ENCODE measurements at regions not wholly inside any gene's neighbourhood (a gene's known extent, or its start where the extent isn't known, plus 50 kb on each side); places are given as distances from the start of the nearest gene placed in this dataset.

DNA sequence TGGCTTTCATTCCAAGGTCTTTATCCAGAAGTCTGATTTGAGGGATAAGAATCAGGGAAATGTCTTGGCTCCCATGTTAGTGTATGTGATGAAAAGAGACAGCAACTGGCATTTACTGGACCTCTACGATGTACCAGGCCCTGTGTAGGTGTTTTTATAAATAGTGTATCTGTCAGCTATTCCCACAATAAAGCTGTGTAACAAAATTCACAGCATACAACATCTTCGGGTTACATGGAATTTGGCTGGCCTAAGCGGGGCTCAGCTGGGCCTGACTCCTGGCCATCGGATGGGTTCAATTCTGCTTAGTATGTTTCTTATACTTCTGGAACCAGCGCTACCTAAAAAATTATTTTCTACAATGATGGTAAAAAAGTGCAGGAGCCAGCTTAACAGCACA is 128.2 kb downstream of the SNX5 start:
- no peaks in the 10 kb centered on the region for H3K36me3 ChIP-seq
- no peaks in the 10 kb centered on the region; a peak in 1 of 22 replicates for H3K27me3 ChIP-seq
- H3K27ac ChIP-seq: no peak overlapping the region
- H3K9ac ChIP-seq: no peak overlapping the region
- TF ChIP-seq Cebpa-rat (IDR thresholded peaks at IDR 0.05): no peak
- H4K20me1 ChIP-seq: no peaks in the 10 kb centered on the region
- H3K9me3 ChIP-seq (replicated peaks in 1 of 11): peaks cover 0 to 9% (median 5%) of the 10 kb centered on the region in 11 experiments; a peak in 8 of 22 replicates
- no peak overlapping the region for H3K4me3 ChIP-seq
- no peak overlapping the region for H3K4me2 ChIP-seq
- H3K4me1 ChIP-seq: peaks cover 0 to 11% (median 5%) of the 10 kb centered on the region in 10 experiments; a peak in 8 of 20 replicates

DNA sequence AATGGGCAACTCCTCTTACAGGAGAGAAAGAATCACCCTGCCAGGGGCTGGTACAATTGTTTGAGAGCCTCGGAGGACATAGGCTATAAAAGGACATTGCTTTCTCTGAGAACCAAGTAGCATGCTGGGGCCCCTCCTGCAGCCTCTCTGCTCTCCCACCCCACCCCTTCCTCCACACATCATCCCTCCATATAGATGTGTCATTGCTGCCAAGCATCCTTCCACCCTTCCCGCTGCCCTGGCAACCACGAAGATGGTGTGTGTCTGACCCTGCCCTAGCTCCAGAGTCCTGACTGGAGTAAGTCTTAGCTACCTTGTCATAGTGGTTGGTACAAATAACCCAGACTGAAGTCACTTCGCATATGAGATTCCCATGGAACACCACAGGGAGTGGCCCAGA is 129.7 kb downstream of the SNX5 start:
- no peak overlapping the region for H3K27ac ChIP-seq
- H3K4me3 ChIP-seq: no peak overlapping the region
- no peak overlapping the region for H3K9ac ChIP-seq
- no peak overlapping the region for H3K4me2 ChIP-seq
- H3K36me3 ChIP-seq: no peaks in the 10 kb centered on the region
- H3K4me1 ChIP-seq: peaks cover 0 to 10% (median 4%) of the 10 kb centered on the region in 10 experiments; a peak in 7 of 20 replicates
- no peaks in the 10 kb centered on the region for H4K20me1 ChIP-seq
- no peak for TF ChIP-seq Cebpa-rat (IDR thresholded peaks at IDR 0.05)
- no peaks in the 10 kb centered on the region; a peak in 1 of 22 replicates for H3K27me3 ChIP-seq
- H3K9me3 ChIP-seq (replicated peaks in 1 of 11): peaks cover 0 to 9% (median 5%) of the 10 kb centered on the region in 11 experiments; a peak in 8 of 22 replicates

DNA sequence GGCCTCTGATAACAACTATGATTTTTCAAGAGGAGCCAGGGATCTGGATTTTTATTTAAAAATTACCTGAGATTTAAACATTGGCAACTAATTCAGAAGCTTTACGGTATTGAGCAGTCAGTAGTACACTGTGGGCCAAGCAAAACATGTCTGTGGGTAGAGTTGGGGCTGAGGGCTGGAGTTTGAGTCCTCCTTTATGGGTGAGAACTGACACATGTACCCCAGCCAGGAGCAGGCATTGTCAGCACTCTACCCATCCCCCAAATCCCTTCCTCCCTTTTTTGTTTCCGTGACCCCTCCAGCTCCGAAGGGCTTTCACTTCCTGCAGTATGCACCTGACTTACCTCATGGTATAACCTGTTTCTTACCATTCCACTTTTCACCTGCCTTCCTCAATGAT is 131.4 kb downstream of the SNX5 start:
- Histone ChIP-seq H4K20me1 (no peaks in the 10 kb centered on the region), H3K4me3 (no peak overlapping the region), H3K4me1 (no peaks in the 10 kb centered on the region), H3K9ac (no peak overlapping the region), H3K9me3 (replicated peaks in 1 of 11) (peaks cover 0 to 9% (median 5%) of the 10 kb centered on the region in 11 experiments; a peak in 8 of 22 replicates), H3K27me3 (no peaks in the 10 kb centered on the region), H3K4me2 (no peak overlapping the region), H3K27ac (no peak overlapping the region), H3K36me3 (no peaks in the 10 kb centered on the region)
- TF ChIP-seq Cebpa-rat (IDR thresholded peaks at IDR 0.05): no peak

DNA sequence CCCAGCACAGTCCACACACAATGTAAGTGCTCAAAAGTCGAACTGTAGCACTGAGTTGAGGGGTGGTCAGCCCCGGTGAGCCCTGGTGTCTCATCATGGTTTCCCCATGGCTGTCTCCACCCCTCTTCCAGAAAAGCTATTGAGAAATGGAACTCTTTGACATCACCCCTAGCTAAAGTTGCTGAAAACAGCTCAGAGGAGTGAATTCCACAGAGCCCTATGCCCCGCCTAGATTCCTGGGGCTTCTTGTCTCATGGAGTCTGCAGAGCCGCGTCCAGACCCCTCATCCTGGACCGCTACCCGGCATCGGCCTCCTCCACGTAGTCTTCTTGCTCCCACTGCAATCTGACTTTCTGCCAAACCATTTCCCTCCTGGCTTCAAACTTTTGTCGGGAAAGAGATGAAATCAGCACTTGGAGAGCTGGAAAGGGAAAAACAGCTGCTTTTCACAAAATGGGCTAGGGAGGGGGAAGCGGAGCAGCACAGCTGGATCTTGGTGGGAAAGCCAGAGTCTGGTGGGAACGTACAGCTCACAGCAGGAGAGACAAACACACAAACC is 132.2 kb downstream of the SNX5 start:
- Histone ChIP-seq H3K4me3 (no peak overlapping the region), H3K27me3 (no peaks in the 10 kb centered on the region), H3K9me3 (replicated peaks in 1 of 11) (peaks cover 0 to 9% (median 5%) of the 10 kb centered on the region in 11 experiments; a peak in 8 of 22 replicates), H3K4me1 (no peaks in the 10 kb centered on the region), H3K27ac (no peak overlapping the region), H4K20me1 (no peaks in the 10 kb centered on the region), H3K36me3 (no peaks in the 10 kb centered on the region), H3K9ac (no peak overlapping the region), H3K4me2 (no peak overlapping the region)
- TF ChIP-seq Cebpa-rat (IDR thresholded peaks at IDR 0.05): no peak

DNA sequence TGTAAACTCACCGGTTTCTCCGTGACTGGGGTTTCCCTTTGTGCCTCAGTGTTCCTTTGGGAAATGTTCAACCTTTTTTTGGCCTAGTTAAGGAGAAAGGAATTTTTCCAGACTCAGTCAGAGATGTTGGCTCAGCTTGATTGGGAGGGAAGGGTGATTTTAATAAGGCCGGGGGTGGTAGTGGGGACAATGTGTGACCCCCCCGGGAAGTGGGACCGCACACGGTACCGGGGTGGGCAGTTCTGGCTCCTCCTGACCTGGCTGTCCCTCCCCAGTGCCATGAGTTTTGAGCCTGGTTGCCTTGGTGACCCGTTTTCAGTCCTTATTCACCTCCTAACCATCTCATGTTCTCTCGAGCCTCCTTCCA is 132.7 kb downstream of the SNX5 start:
- Histone ChIP-seq H3K9me3 (replicated peaks in 1 of 11) (peaks cover 0 to 8% (median 5%) of the 10 kb centered on the region in 11 experiments; a peak in 8 of 22 replicates), H3K36me3 (no peaks in the 10 kb centered on the region), H3K27me3 (no peaks in the 10 kb centered on the region), H3K4me1 (no peaks in the 10 kb centered on the region), H3K4me3 (no peak overlapping the region), H3K9ac (no peak overlapping the region), H4K20me1 (no peaks in the 10 kb centered on the region), H3K4me2 (no peak overlapping the region), H3K27ac (no peak overlapping the region)
- no peak for TF ChIP-seq Cebpa-rat (IDR thresholded peaks at IDR 0.05)

DNA sequence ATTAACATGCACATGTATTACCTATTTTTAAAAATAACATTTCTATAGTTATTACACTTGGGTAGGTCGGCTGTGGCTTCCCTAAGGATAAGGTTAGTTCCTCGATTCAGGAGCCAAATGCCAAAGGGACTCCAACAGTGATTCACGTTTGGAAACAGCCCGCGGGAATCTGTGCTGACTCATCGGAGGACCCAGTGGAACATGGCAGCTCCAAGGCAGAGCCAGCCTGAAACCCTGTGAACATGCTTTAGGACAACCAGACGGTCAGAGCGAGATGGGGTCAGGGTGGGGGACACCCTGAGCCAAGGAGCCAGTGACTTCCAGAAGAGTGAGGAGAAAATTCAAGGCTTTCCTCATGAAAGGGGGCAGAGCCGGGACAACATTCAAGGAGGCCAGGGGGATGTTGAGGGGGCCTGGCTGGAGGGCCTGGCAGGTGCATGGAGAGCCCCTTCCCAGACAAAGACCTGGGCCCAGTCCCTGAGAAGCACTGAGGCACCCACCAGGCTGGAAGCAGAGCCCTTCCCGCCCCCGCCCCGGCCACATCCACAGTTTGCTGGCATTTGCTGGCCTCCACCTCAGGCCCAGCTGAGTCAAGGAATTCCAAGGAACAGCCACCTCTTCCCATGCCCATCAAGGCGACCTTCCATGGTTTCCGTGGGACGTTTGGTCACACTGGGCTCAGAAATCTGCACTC is 133.2 kb downstream of the SNX5 start:
- no peak for TF ChIP-seq Cebpa-rat (IDR thresholded peaks at IDR 0.05)
- H3K4me1 ChIP-seq: no peaks in the 10 kb centered on the region
- H3K4me2 ChIP-seq: no peak overlapping the region
- no peak overlapping the region for H3K4me3 ChIP-seq
- no peak overlapping the region for H3K27ac ChIP-seq
- peaks cover 0 to 4% (median 2%) of the 10 kb centered on the region in 11 experiments; a peak in 8 of 22 replicates for H3K9me3 ChIP-seq (replicated peaks in 1 of 11)
- no peaks in the 10 kb centered on the region for H4K20me1 ChIP-seq
- no peaks in the 10 kb centered on the region for H3K36me3 ChIP-seq
- no peak overlapping the region for H3K9ac ChIP-seq
- no peaks in the 10 kb centered on the region for H3K27me3 ChIP-seq

DNA sequence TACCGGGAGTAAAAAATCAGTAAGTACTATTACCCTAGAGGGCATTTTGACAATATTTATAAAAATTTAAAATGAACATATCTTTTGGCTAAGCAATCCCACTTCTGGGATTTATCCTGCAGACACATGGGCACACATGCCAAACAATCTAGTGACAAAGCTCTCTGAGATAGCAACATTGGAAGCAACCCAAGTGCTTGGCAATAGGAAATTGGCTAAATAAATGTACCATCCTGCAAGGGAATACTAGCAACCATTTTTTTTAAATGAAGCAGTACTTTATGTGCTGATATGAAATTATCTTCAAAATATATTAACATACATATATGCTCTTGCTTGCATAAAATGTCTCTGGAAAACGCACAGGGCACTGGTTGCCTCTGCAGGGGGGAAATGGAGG is 133.8 kb downstream of the SNX5 start:
- no peak for TF ChIP-seq Cebpa-rat (IDR thresholded peaks at IDR 0.05)
- Histone ChIP-seq H3K4me3 (no peak overlapping the region), H3K27me3 (no peaks in the 10 kb centered on the region), H4K20me1 (no peaks in the 10 kb centered on the region), H3K4me1 (no peaks in the 10 kb centered on the region), H3K36me3 (no peaks in the 10 kb centered on the region), H3K4me2 (no peak overlapping the region), H3K27ac (no peak overlapping the region), H3K9me3 (replicated peaks in 1 of 11) (no peaks in the 10 kb centered on the region), H3K9ac (no peak overlapping the region)

DNA sequence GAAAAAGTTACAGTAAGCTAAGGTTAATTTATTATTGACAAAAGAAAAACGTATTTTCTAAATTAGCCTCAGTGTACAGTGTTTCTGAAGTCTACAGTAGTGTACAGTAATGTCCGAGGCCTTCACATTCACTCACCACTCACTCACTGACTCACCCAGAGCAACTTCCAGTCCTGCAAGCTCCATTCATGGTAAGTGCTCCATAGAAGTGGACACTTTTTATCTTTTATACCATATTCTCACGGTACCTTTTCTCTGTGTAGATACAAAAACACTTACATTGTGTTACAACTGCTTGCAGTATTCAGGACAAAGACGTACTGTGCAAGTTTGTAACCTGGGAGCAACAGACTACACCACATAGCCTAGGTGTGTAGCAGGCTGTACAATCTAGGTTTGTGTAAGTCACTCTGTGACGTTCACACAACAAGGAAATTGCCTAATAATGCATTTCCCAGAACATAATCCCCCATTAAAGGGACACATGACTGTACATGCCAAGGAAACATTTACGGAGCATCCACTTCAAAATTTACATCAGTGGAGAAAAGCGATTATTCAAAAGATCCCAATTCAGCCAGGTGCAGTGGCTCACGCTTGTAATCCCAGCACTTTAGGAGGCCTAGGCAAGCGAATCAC is 133.4 kb downstream of the BANF2 start:
- Histone ChIP-seq H3K27ac (no peak overlapping the region), H3K36me3 (no peaks in the 10 kb centered on the region), H3K4me1 (no peaks in the 10 kb centered on the region), H3K4me2 (no peak overlapping the region), H3K27me3 (no peaks in the 10 kb centered on the region), H3K4me3 (no peak overlapping the region), H3K9ac (no peak overlapping the region), H3K9me3 (replicated peaks in 1 of 11) (no peaks in the 10 kb centered on the region), H4K20me1 (no peaks in the 10 kb centered on the region)
- no peak for TF ChIP-seq Cebpa-rat (IDR thresholded peaks at IDR 0.05)

DNA sequence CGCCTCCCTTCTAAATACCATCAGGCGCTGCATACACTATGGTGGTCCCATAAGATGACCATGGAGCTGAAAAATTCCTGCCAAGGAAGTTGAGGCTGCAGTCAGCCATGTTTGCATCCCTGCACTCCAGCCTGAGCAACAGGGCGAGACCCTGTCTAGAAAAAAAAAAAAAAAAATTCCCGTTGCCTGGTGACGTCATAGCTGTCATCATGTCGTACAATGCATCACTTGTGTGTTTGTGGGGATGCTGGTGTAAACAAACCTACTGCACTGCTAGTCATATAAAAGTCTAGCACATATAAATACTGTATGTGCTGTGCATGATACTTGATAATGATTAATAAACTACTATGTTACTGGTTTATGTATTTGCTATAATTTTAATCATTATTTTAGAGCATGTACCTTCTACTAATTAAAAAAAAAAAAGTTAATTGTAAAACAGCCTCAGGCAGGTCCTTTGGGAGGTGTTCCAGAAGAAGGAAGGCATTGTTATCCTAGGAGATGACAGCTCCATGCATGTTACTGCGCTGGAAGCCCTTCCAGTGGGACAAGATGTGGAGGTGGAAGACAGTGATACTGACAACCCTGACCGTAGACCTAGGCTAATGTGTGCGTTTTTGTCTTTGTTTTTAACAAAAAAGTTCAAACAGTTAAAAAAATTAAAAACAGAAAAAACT is 132.6 kb downstream of the BANF2 start:
- H4K20me1 ChIP-seq: no peaks in the 10 kb centered on the region
- no peaks in the 10 kb centered on the region for H3K36me3 ChIP-seq
- H3K9ac ChIP-seq: no peak overlapping the region
- H3K9me3 ChIP-seq (replicated peaks in 1 of 11): no peaks in the 10 kb centered on the region
- TF ChIP-seq Cebpa-rat (IDR thresholded peaks at IDR 0.05): no peak
- no peak overlapping the region for H3K4me3 ChIP-seq
- H3K4me2 ChIP-seq: no peak overlapping the region
- no peak overlapping the region for H3K27ac ChIP-seq
- no peaks in the 10 kb centered on the region for H3K27me3 ChIP-seq
- H3K4me1 ChIP-seq: no peaks in the 10 kb centered on the region

Measured in BLaER1 treated with 17β-estradiol and CSF1 and Interleukin-3, amounts not matched to agents 10 nM and 100 nM (cell line).